Ovary (tissue), 3 donors: ENCODE measurements at regions not wholly inside any gene's neighbourhood (a gene's known extent, or its start where the extent isn't known, plus 50 kb on each side); places are given as distances from the start of the nearest gene placed in this dataset.

ENCODE experiments used
- CTCF ChIP-seq, 3 donors: fragments of 450-650 bp in 2 of 3; fragments of 200-600 bp in 1 of 3; IDR thresholded peaks; one replicate each; pipeline versions ENCODE4 v1.5.1 to v1.8.0; 2016 to 2022; ENCODE audit warnings: antibody characterized with exemption in 3 of 3, mild to moderate bottlenecking in 1 of 3
- EP300 ChIP-seq: sonication (generic); formaldehyde crosslinking; IDR thresholded peaks from one replicate; pipeline ENCODE4 v1.6.1; 2017; ENCODE audit warnings: antibody characterized with exemption
- POLR2A ChIP-seq: fragments of 450-650 bp; IDR thresholded peaks from one replicate; pipeline ENCODE4 v1.6.1; 2017; ENCODE audit warnings: antibody characterized with exemption, mild to moderate bottlenecking, moderate library complexity
- donor health status: DM: no; HTN: no; CAD: no.

DNA sequence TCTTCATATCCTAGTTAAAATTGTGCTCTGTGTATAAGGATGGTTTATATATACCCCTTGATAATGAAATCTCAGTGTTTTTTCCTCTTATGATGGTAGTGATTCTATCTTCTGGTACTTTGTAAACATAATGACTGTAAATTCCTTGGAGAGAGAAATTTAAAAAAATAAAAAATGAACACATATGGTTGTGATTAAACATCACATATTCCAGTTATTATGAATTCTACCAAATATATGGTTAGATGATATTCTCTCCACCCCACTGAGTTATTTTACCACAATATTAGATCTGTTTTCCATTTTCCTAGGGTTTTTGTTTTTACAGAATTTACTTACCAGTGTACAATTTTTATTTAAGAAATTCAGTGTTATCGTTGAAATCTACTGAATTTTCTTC lies 481.9 kb upstream of the NOVA1 start:
- TF ChIP-seq CTCF (IDR thresholded peaks at IDR 0.05) (no peak), POLR2A (no peak), EP300 (no peak)
